IPS DF 4.7 (cell line): ENCODE measurements at regions not wholly inside any gene's neighbourhood (a gene's known extent, or its start where the extent isn't known, plus 50 kb on each side); places are given as distances from the start of the nearest gene placed in this dataset.

Source experiments
- DNase-seq: peaks from one replicate; pipeline ENCODE4 v3.0.0-alpha.2; 2013; ENCODE audit warnings: low spot score; ENCODE audit errors: extremely low read depth

- no peak for DNase-seq
These were observed 293.3 kb upstream of the MKI67 start for GRCh38 chr10:128419466-128420019.

GRCh38 chr10:128420623-128421022 lies 294.4 kb upstream of the MKI67 start:
- no peak for DNase-seq

GRCh38 chr10:128421371-128422160 lies 295.3 kb upstream of the MKI67 start:
- DNase-seq: no peak

- DNase-seq: no peak
These were observed 296.0 kb upstream of the MKI67 start for GRCh38 chr10:128422190-128422589.

- DNase-seq: no peak
These were observed 296.8 kb upstream of the MKI67 start for GRCh38 chr10:128422999-128423398.

- DNase-seq: no peak
These were observed 303.1 kb upstream of the MKI67 start for GRCh38 chr10:128429321-128429720.

GRCh38 chr10:128429835-128430513 lies 303.8 kb upstream of the MKI67 start:
- no peak for DNase-seq

- DNase-seq: no peak
These were observed 304.9 kb upstream of the MKI67 start for GRCh38 chr10:128431083-128431482.

GRCh38 chr10:128431506-128431905 lies 305.3 kb upstream of the MKI67 start:
- DNase-seq: no peak

- no peak for DNase-seq
These were observed 305.8 kb upstream of the MKI67 start for GRCh38 chr10:128432011-128432410.

- no peak for DNase-seq
These were observed 306.2 kb upstream of the MKI67 start for GRCh38 chr10:128432423-128432822.

- DNase-seq: no peak
These were observed 309.6 kb upstream of the MKI67 start for GRCh38 chr10:128435811-128436210.

GRCh38 chr10:128437786-128438345 lies 311.6 kb upstream of the MKI67 start:
- DNase-seq: no peak

- DNase-seq: no peak
These were observed 312.3 kb upstream of the MKI67 start for GRCh38 chr10:128438417-128439063.

GRCh38 chr10:128440513-128441160 lies 314.4 kb upstream of the MKI67 start:
- no peak for DNase-seq

GRCh38 chr10:128443925-128444518 lies 317.8 kb upstream of the MKI67 start:
- no peak for DNase-seq

- DNase-seq: no peak
These were observed 322.6 kb upstream of the MKI67 start for GRCh38 chr10:128448796-128449195.

GRCh38 chr10:128451879-128452278 lies 325.7 kb upstream of the MKI67 start:
- no peak for DNase-seq

- no peak for DNase-seq
These were observed 330.0 kb upstream of the MKI67 start for GRCh38 chr10:128456271-128456670.

- DNase-seq: no peak
These were observed 330.9 kb upstream of the MKI67 start for GRCh38 chr10:128457136-128457535.

- no peak for DNase-seq
These were observed 335.8 kb upstream of the MKI67 start for GRCh38 chr10:128461991-128462390.
